OCI-LY1 (cell line): ENCODE measurements at regions not wholly inside any gene's neighbourhood (a gene's known extent, or its start where the extent isn't known, plus 50 kb on each side); places are given as distances from the start of the nearest gene placed in this dataset.

Experiments used
- H2AFZ ChIP-seq: fragments of 200-600 bp; sonication (generic), shearing (Covaris generic); 2 replicates; pipeline ENCODE4 v1.6.0; 2014; ENCODE audit warnings: antibody characterized with exemption, mild to moderate bottlenecking, low read length
- H3F3A ChIP-seq: fragments of 200-600 bp; sonication (generic), shearing (Covaris generic); 2 replicates; pipeline ENCODE4 v1.6.0; 2014; ENCODE audit warnings: mild to moderate bottlenecking, antibody characterized with exemption, low read length, moderate library complexity; ENCODE audit not compliant: insufficient read depth
- H3K27ac ChIP-seq: fragments of 200-600 bp; sonication (generic); 2 replicates; pipeline ENCODE4 v1.5.1; 2014; ENCODE audit warnings: low read length, mixed run types, mild to moderate bottlenecking, low read depth; ENCODE audit not compliant: poor library complexity, severe bottlenecking
- H3K27me3 ChIP-seq: fragments of 200-600 bp; sonication (generic); 2 replicates; pipeline ENCODE4 v1.6.0; 2014; ENCODE audit warnings: antibody characterized with exemption, mild to moderate bottlenecking, low read length, moderate library complexity; ENCODE audit not compliant: insufficient read depth
- H3K36me3 ChIP-seq: fragments of 200-600 bp; sonication (generic); 2 replicates; pipeline ENCODE4 v1.6.1; 2014; ENCODE audit warnings: mild to moderate bottlenecking, antibody characterized with exemption, low read length, moderate library complexity, mixed read lengths; ENCODE audit not compliant: insufficient read depth
- H3K4me1 ChIP-seq: fragments of 200-600 bp; sonication (generic); 2 replicates; pipeline ENCODE4 v1.5.1; 2014; ENCODE audit warnings: mild to moderate bottlenecking, low read length, moderate library complexity; ENCODE audit not compliant: insufficient read depth, severe bottlenecking
- H3K4me2 ChIP-seq: fragments of 200-600 bp; sonication (generic), shearing (Covaris generic); 2 replicates; pipeline ENCODE4 v1.6.1; 2014; ENCODE audit warnings: low read length
- H3K4me3 ChIP-seq: fragments of 200-600 bp; sonication (generic); 2 replicates; pipeline ENCODE4 v1.5.1; 2014; ENCODE audit warnings: low read length, low read depth, mild to moderate bottlenecking, mixed read lengths; ENCODE audit not compliant: poor library complexity, severe bottlenecking
- H3K79me2 ChIP-seq: fragments of 200-600 bp; shearing (Covaris generic); 2 replicates; pipeline ENCODE4 v1.6.1; 2016; ENCODE audit warnings: mixed run types, low read length, mixed read lengths; ENCODE audit not compliant: insufficient read depth
- H3K9ac ChIP-seq: fragments of 200-600 bp; sonication (generic), shearing (Covaris generic); 2 replicates; pipeline ENCODE4 v1.6.1; 2014; ENCODE audit warnings: mild to moderate bottlenecking, low read length, mixed read lengths
- H3K9me2 ChIP-seq: fragments of 200-600 bp; sonication (generic), shearing (Covaris generic); 2 replicates; pipeline ENCODE4 v1.6.1; 2014; ENCODE audit warnings: low read depth, mild to moderate bottlenecking, low read length, mixed read lengths
- H3K9me3 ChIP-seq: fragments of 200-600 bp; shearing (Covaris generic); 2 replicates; pipeline ENCODE4 v1.6.1; 2014; ENCODE audit warnings: low read length, mixed read lengths
- H4K20me1 ChIP-seq: fragments of 200-600 bp; sonication (generic), shearing (Covaris generic); 2 replicates; pipeline ENCODE4 v1.6.0; 2016; ENCODE audit warnings: mild to moderate bottlenecking, low read length; ENCODE audit not compliant: insufficient read depth
- EZH2 ChIP-seq: fragments of 200-600 bp; sonication (generic), shearing (Covaris generic); IDR thresholded peaks from 2 replicates; pipeline ENCODE4 v1.8.0; 2017; ENCODE audit warnings: borderline replicate concordance, mixed run types, mild to moderate bottlenecking, antibody characterized with exemption, low read length, moderate library complexity, mixed read lengths
- TF ChIP-seq, protein P1 (sequence below): fragments of 200-600 bp; sonication (generic), shearing (Covaris generic); IDR thresholded peaks from 2 replicates; pipeline ENCODE4 v1.5.1; 2017; ENCODE audit warnings: mild to moderate bottlenecking, antibody characterized with exemption, low read length, moderate library complexity, mixed read lengths

GRCh38 chr2:34851804-34852203 lies 1252.7 kb upstream of the FAM98A start:
- H3F3A ChIP-seq, result no peaks in the 10 kb centered on the region

GRCh38 chr2:34849827-34850226 lies 1250.7 kb upstream of the FAM98A start:
- Histone ChIP-seq H3K4me3 (no peak overlapping the region), H3K79me2 (no peaks in the 10 kb centered on the region), H3K36me3 (no peaks in the 10 kb centered on the region), H3K4me1 (peaks cover 25% of the 10 kb centered on the region), H4K20me1 (no peaks in the 10 kb centered on the region), H3F3A (no peaks in the 10 kb centered on the region), H3K27ac (no peak overlapping the region), H3K9me3 (no peaks in the 10 kb centered on the region), H3K4me2 (no peak overlapping the region), H3K9ac (no peak overlapping the region), H2AFZ (0 out of 2 replicates have a peak overlapping the region, but pooled peaks have one; percentile 33), H3K9me2 (no peaks in the 10 kb centered on the region), H3K27me3 (no peaks in the 10 kb centered on the region)
- TF ChIP-seq, protein P1, sequence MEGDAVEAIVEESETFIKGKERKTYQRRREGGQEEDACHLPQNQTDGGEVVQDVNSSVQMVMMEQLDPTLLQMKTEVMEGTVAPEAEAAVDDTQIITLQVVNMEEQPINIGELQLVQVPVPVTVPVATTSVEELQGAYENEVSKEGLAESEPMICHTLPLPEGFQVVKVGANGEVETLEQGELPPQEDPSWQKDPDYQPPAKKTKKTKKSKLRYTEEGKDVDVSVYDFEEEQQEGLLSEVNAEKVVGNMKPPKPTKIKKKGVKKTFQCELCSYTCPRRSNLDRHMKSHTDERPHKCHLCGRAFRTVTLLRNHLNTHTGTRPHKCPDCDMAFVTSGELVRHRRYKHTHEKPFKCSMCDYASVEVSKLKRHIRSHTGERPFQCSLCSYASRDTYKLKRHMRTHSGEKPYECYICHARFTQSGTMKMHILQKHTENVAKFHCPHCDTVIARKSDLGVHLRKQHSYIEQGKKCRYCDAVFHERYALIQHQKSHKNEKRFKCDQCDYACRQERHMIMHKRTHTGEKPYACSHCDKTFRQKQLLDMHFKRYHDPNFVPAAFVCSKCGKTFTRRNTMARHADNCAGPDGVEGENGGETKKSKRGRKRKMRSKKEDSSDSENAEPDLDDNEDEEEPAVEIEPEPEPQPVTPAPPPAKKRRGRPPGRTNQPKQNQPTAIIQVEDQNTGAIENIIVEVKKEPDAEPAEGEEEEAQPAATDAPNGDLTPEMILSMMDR, result no peak
- no peak for TF ChIP-seq EZH2

More at GRCh38 chr2:34851804-34852203, 1252.7 kb upstream of the FAM98A start:
- Histone ChIP-seq H3K27me3 (no peaks in the 10 kb centered on the region), H3K9ac (no peak overlapping the region), H3K9me2 (no peaks in the 10 kb centered on the region), H2AFZ (no peak overlapping the region), H3K27ac (no peak overlapping the region), H3K4me3 (no peak overlapping the region), H4K20me1 (no peaks in the 10 kb centered on the region), H3K9me3 (no peaks in the 10 kb centered on the region), H3K36me3 (no peaks in the 10 kb centered on the region), H3K4me2 (no peak overlapping the region), H3K79me2 (no peaks in the 10 kb centered on the region), H3K4me1 (peaks cover 25% of the 10 kb centered on the region)
- no peak for TF ChIP-seq EZH2
- TF ChIP-seq, protein P1, result no peak

DNA sequence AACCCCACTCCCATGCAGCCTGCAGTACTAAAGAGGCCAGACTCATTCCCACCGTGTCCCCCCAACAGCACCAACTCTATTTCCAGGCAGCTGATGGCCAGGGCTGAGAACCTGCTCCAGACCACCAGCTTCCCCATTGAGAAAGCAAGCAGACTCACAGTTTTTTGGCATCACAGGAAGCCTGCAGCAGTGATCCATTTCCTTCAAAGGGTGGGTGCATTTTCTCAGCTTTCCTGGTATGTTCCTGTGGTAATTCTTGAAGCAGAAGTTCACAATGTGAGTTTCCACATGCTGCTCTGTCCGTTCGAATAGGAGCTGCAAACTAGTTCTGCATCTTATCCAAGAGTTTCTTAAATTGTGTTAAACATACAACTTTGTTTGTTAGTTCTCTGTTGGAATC lies 1249.6 kb upstream of the FAM98A start:
- Histone ChIP-seq H3K9me3 (no peaks in the 10 kb centered on the region), H3K36me3 (no peaks in the 10 kb centered on the region), H2AFZ (no peak overlapping the region), H3K4me2 (no peak overlapping the region), H3K9ac (no peak overlapping the region), H3K4me3 (no peak overlapping the region), H3K27me3 (no peaks in the 10 kb centered on the region), H3K4me1 (peaks cover 25% of the 10 kb centered on the region), H3F3A (no peaks in the 10 kb centered on the region), H3K27ac (peak overlapping the region; percentile 49), H3K9me2 (no peaks in the 10 kb centered on the region), H4K20me1 (no peaks in the 10 kb centered on the region), H3K79me2 (no peaks in the 10 kb centered on the region)
- TF ChIP-seq, protein P1, result no peak
- TF ChIP-seq EZH2, result no peak
